ENCODE measurements at regions not wholly inside any gene's neighbourhood (a gene's known extent, or its start where the extent isn't known, plus 50 kb on each side); places are given as distances from the start of the nearest gene placed in this dataset.

DNA sequence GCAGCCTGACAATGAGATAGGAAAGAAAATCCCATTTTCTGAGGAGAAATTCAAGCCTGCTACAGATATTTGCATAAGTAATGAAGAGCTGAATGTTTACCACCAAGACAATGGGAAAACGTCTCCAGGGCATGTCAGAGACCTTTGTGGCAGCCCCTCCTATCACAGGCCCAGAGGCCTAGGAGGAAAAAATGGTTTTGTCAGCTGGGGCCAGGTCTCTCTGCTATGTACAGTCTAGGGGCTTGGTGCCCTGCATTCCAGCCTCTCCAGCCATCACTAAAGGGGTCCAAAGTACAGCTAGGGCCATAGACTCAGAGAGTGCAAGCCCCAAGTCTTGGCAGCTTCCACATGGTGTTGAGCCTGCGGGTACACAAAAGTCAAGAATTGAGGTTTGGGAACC lies 361.6 kb upstream of the ANXA10 start:
- CTCF ChIA-PET: no interaction called here
- no peak overlapping the region for H3K4me3 Mint-ChIP-seq
- H3K27me3 Mint-ChIP-seq: no peaks in the 10 kb centered on the region

DNA sequence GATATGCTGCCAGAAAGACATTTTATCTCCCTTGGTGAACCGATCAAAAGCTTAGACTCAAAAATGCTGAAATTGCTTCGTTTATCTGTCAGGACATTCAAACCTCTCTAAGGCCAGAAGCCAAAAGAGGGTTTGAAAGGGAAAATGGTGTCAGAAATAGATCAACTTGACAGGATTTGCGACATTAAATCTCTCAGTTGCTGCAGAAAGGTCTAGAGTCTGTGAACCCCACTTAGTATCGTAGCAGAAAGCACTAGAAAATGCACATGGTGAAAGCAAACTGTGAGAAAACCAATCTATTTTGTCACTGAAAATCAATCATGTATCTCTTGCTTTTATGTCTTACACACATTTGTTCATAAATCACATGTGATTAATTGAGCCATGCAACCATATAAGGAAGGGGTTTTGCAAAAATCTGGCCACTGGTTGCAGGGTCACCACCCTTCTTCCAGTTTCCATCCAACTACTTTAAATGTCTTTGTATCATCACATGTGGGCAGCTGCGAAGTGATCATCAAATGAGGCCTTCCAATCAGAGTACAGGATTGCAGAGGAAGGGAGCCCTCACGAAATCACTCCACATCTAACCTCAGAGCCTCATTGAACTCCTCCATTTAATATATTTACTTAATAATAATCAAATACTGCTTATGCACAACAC lies 347.2 kb upstream of the ANXA10 start:
- DNase-seq: no peak
- no peak overlapping the region for H3K4me3 Mint-ChIP-seq
- H3K4me1 Mint-ChIP-seq (ENCODE audit: low read depth): no peaks in the 10 kb centered on the region
- TF ChIP-seq, protein P1, sequence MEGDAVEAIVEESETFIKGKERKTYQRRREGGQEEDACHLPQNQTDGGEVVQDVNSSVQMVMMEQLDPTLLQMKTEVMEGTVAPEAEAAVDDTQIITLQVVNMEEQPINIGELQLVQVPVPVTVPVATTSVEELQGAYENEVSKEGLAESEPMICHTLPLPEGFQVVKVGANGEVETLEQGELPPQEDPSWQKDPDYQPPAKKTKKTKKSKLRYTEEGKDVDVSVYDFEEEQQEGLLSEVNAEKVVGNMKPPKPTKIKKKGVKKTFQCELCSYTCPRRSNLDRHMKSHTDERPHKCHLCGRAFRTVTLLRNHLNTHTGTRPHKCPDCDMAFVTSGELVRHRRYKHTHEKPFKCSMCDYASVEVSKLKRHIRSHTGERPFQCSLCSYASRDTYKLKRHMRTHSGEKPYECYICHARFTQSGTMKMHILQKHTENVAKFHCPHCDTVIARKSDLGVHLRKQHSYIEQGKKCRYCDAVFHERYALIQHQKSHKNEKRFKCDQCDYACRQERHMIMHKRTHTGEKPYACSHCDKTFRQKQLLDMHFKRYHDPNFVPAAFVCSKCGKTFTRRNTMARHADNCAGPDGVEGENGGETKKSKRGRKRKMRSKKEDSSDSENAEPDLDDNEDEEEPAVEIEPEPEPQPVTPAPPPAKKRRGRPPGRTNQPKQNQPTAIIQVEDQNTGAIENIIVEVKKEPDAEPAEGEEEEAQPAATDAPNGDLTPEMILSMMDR (IDR thresholded peaks at IDR 0.05): no peak
- H3K27ac Mint-ChIP-seq: no peak overlapping the region
- intact Hi-C loops (cut with micrococcal nuclease): no loop called here
- H3K27me3 Mint-ChIP-seq: no peaks in the 10 kb centered on the region
- peaks cover 4% of the 10 kb centered on the region for H3K9me3 Mint-ChIP-seq
- no peak for ATAC-seq
- CTCF ChIA-PET: no interaction called here
- POLR2A ChIA-PET: no interaction called here
- H3K36me3 Mint-ChIP-seq (ENCODE audit: low read depth): no peaks in the 10 kb centered on the region

More for the DNA sequence above, 361.6 kb upstream of the ANXA10 start:
- no peak overlapping the region for H3K27ac Mint-ChIP-seq
- DNase-seq (no peak), ATAC-seq (no peak)
- no peaks in the 10 kb centered on the region for H3K4me1 Mint-ChIP-seq (ENCODE audit: low read depth)
- peaks cover 21% of the 10 kb centered on the region for H3K9me3 Mint-ChIP-seq
- intact Hi-C loops (cut with micrococcal nuclease): no loop called here
- H3K36me3 Mint-ChIP-seq (ENCODE audit: low read depth): no peaks in the 10 kb centered on the region
- TF ChIP-seq, protein P1 (IDR thresholded peaks at IDR 0.05): no peak
- POLR2A ChIA-PET: no interaction called here

DNA sequence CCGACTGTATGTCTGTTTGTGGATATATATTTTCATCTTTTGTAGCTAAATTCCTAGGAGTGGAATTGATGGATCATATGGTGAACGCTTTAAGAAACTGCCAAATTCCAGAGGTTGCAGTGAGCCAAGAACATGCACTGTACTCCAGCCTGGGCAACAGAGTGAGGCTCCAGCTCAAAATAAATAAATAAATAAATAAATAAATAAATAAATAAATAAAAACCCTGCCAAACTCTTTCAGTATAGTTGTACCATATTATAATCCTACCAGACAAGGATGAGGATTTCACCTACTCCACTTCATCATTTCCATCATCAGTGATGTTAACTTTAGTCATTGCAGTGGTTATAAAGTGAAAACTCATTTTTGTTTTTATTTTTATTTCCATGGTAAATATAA lies 325.1 kb upstream of the ANXA10 start:
- Mint-ChIP-seq H3K4me1 (ENCODE audit: low read depth) (no peaks in the 10 kb centered on the region), H3K27ac (no peak overlapping the region), H3K27me3 (no peaks in the 10 kb centered on the region), H3K9me3 (peaks cover 19% of the 10 kb centered on the region), H3K4me3 (no peak overlapping the region), H3K36me3 (ENCODE audit: low read depth) (no peaks in the 10 kb centered on the region)
- ChIA-PET POLR2A (no interaction called here), CTCF (no interaction called here)
- TF ChIP-seq, protein P1 (IDR thresholded peaks at IDR 0.05): no peak
- intact Hi-C loops (cut with micrococcal nuclease): no loop called here
- DNase-seq (no peak), ATAC-seq (no peak)

DNA sequence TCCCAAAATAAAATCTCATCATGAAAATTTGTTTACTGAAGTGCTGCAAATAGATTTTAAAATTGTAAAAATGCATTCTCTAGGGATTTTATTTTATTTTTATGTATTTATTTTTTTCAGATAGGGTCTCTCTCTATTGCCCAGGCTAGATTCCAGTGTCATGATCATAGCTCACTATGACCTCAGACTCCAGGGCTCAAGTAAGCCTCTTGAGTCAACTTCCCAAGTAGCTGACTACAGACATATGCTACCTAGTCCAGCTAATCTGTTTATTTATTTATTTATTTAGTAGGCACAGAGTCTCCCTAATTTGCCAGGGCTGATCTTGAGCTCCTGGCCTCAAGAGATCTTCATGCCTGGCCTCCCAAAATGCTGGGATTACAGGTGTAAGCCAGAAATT lies 317.7 kb upstream of the ANXA10 start:
- peaks cover 11% of the 10 kb centered on the region for H3K9me3 Mint-ChIP-seq
- H3K4me1 Mint-ChIP-seq (ENCODE audit: low read depth): no peaks in the 10 kb centered on the region
- H3K27me3 Mint-ChIP-seq: no peaks in the 10 kb centered on the region
- H3K4me3 Mint-ChIP-seq: no peak overlapping the region
- POLR2A ChIA-PET: no interaction called here
- CTCF ChIA-PET: no interaction called here
- intact Hi-C loops (cut with micrococcal nuclease): no loop called here
- TF ChIP-seq, protein P1 (IDR thresholded peaks at IDR 0.05): no peak
- DNase-seq: no peak
- ATAC-seq: no peak
- H3K27ac Mint-ChIP-seq: no peak overlapping the region
- H3K36me3 Mint-ChIP-seq (ENCODE audit: low read depth): no peaks in the 10 kb centered on the region

DNA sequence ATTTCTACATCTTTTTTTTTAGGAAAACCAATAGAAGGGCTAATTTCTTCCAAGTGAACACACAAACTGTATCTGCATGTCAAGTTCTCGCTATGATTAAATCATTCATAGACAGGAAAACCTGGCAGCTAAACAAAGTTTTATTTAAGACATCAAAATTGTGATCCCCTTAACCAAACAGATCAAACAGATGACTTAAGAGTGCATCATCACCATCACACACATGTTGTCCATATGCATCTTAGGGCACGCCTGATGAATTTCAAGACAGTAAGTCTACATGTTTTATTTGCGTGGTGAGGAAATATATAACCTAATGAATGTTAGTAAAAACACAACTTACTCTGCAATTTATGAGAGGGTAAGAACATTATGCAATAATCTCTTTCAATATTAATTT lies 317.0 kb upstream of the ANXA10 start:
- DNase-seq: no peak
- POLR2A ChIA-PET: no interaction called here
- Mint-ChIP-seq H3K4me1 (ENCODE audit: low read depth) (no peaks in the 10 kb centered on the region), H3K27ac (no peak overlapping the region), H3K4me3 (no peak overlapping the region), H3K27me3 (no peaks in the 10 kb centered on the region), H3K36me3 (ENCODE audit: low read depth) (no peaks in the 10 kb centered on the region), H3K9me3 (peaks cover 8% of the 10 kb centered on the region)
- no peak for ATAC-seq
- TF ChIP-seq, protein P1 (IDR thresholded peaks at IDR 0.05): no peak
- CTCF ChIA-PET: no interaction called here
- intact Hi-C loops (cut with micrococcal nuclease): no loop called here
